DMS153 treated with DMSO at 0.1 percent for 48 hours (cell line): ENCODE measurements at regions not wholly inside any gene's neighbourhood (a gene's known extent, or its start where the extent isn't known, plus 50 kb on each side); places are given as distances from the start of the nearest gene placed in this dataset.

ENCODE experiments used
- DNase-seq: peaks from one replicate; lab custom pipeline; 2025; ENCODE audit not compliant: unreplicated experiment; lab: John Stamatoyannopoulos, UW

- DNase-seq, result no peak
Measured at GRCh38 chr14:86683561-86683960, 1153.6 kb downstream of the FLRT2 start.

- no peak for DNase-seq
Measured at GRCh38 chr14:86675059-86675458, 1145.1 kb downstream of the FLRT2 start.

- no peak for DNase-seq
Measured at GRCh38 chr14:86673523-86673969, 1143.6 kb downstream of the FLRT2 start.

- DNase-seq, result no peak
Measured at GRCh38 chr14:86672080-86672479, 1142.1 kb downstream of the FLRT2 start.

- no peak for DNase-seq
Measured at GRCh38 chr14:86665975-86666374, 1136.0 kb downstream of the FLRT2 start.

- DNase-seq, result no peak
Measured at GRCh38 chr14:86662334-86662733, 1132.4 kb downstream of the FLRT2 start.

GRCh38 chr14:86654558-86655184 is 1124.7 kb downstream of the FLRT2 start:
- no peak for DNase-seq

GRCh38 chr14:86652526-86652925 is 1122.6 kb downstream of the FLRT2 start:
- no peak for DNase-seq

GRCh38 chr14:86646696-86647690 is 1117.0 kb downstream of the FLRT2 start:
- no peak for DNase-seq

- no peak for DNase-seq
Measured at GRCh38 chr14:86646125-86646524, 1116.2 kb downstream of the FLRT2 start.

GRCh38 chr14:86641310-86641709 is 1111.4 kb downstream of the FLRT2 start:
- no peak for DNase-seq

- no peak for DNase-seq
Measured at GRCh38 chr14:86640288-86640687, 1110.3 kb downstream of the FLRT2 start.

- DNase-seq, result no peak
Measured at GRCh38 chr14:86639666-86640065, 1109.7 kb downstream of the FLRT2 start.

- no peak for DNase-seq
Measured at GRCh38 chr14:86639146-86639545, 1109.2 kb downstream of the FLRT2 start.

GRCh38 chr14:86627080-86627479 is 1097.1 kb downstream of the FLRT2 start:
- DNase-seq, result no peak

- DNase-seq, result no peak
Measured at GRCh38 chr14:86626530-86626929, 1096.6 kb downstream of the FLRT2 start.

GRCh38 chr14:86625637-86626036 is 1095.7 kb downstream of the FLRT2 start:
- no peak for DNase-seq

GRCh38 chr14:86619726-86620125 is 1089.8 kb downstream of the FLRT2 start:
- DNase-seq, result no peak

GRCh38 chr14:86613786-86614185 is 1083.8 kb downstream of the FLRT2 start:
- DNase-seq, result no peak

- no peak for DNase-seq
Measured at GRCh38 chr14:86613126-86613525, 1083.2 kb downstream of the FLRT2 start.

- no peak for DNase-seq
Measured at GRCh38 chr14:86604561-86604960, 1074.6 kb downstream of the FLRT2 start.

- DNase-seq, result no peak
Measured at GRCh38 chr14:86602263-86602662, 1072.3 kb downstream of the FLRT2 start.
